Mucosa of rectum (tissue), 2 donors: ENCODE measurements at regions not wholly inside any gene's neighbourhood (a gene's known extent, or its start where the extent isn't known, plus 50 kb on each side); places are given as distances from the start of the nearest gene placed in this dataset.
"Not testable (repeated sequence)": the region's sequence is repeated elsewhere in the genome, so short reads cannot be mapped to it uniquely, and the experiment has no call there.

ENCODE experiments used
- H3K27ac ChIP-seq, 2 donors: one replicate each; pipeline ENCODE4 v1.7.0; 2013; ENCODE audit warnings: inconsistent platforms in 2 of 2, low read depth in 2 of 2, low read length in 2 of 2
- H3K27me3 ChIP-seq, 2 donors: one replicate each; pipeline ENCODE4 v1.7.0; 2013; ENCODE audit warnings: low read length in 2 of 2; ENCODE audit not compliant: control insufficient read depth in 2 of 2, insufficient read depth in 2 of 2
- H3K36me3 ChIP-seq, 2 donors: one replicate each; pipeline ENCODE4 v1.7.0; 2013; ENCODE audit warnings: low read length in 2 of 2; ENCODE audit not compliant: control insufficient read depth in 2 of 2, insufficient read depth in 2 of 2
- H3K4me1 ChIP-seq, 2 donors: one replicate each; pipeline ENCODE4 v1.7.0; 2013; ENCODE audit warnings: low read length in 2 of 2, mild to moderate bottlenecking in 1 of 2; ENCODE audit not compliant: control insufficient read depth in 2 of 2, insufficient read depth in 2 of 2
- H3K4me3 ChIP-seq, 2 donors: one replicate each; pipeline ENCODE4 v1.7.0; 2013; ENCODE audit warnings: low read length in 2 of 2
- H3K9ac ChIP-seq, 2 donors: one replicate each; pipeline ENCODE4 v1.7.0; 2013; ENCODE audit warnings: low read length in 2 of 2, low read depth in 1 of 2, mild to moderate bottlenecking in 1 of 2
- H3K9me3 ChIP-seq, 2 donors: one replicate each; pipeline ENCODE4 v1.7.0; 2013; ENCODE audit warnings: low read length in 2 of 2; ENCODE audit not compliant: control insufficient read depth in 2 of 2
- donor health status: healthy.
- donor health status: Normal muscosa, but diverticular disease.

DNA sequence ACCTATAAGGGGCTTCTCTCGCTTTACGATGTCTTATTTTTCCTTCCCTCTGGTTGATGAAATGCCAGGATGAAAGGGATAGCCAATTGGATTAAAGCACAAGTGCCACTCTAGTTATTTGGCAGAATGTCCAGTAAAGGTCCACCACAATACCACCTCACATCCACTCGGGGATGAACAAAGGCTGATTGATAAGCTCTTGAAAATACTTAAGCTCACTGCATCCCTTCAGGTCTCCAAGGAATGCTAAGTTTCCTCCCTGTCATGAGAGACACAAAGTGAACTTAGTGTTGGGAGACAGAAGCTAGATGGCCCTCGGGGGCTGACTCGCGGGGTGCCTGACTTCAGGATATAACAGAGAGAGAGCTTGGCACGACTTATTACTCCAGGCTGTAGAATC is 185.9 kb upstream of the ZNF644 start:
- not testable (repeated sequence) for H3K4me3 ChIP-seq, H3K4me1 ChIP-seq, H3K36me3 ChIP-seq, H3K9me3 ChIP-seq, H3K27ac ChIP-seq, H3K27me3 ChIP-seq, H3K9ac ChIP-seq

DNA sequence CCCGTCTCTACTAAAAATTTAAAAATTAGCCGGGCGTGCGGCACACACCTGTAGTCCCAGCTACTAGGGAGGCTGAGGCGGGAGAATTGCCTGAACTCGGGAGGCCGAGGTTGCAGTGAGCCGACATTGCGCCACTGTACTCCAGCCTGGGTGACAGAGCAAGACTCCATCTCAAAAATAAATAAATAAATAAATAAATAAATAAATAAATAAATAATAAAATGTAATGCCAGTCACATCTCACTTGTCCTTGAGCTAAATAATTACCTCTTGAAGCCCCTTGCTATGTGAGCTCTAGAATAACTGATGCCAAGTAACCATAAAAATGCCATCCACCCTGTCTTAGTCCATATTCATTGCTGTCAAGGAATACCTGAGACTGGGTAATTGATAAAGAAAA is 182.3 kb upstream of the ZNF644 start:
- H3K9ac ChIP-seq, H3K4me3 ChIP-seq, H3K4me1 ChIP-seq, H3K27ac ChIP-seq, H3K36me3 ChIP-seq, H3K9me3 ChIP-seq, H3K27me3 ChIP-seq: not testable (repeated sequence)

DNA sequence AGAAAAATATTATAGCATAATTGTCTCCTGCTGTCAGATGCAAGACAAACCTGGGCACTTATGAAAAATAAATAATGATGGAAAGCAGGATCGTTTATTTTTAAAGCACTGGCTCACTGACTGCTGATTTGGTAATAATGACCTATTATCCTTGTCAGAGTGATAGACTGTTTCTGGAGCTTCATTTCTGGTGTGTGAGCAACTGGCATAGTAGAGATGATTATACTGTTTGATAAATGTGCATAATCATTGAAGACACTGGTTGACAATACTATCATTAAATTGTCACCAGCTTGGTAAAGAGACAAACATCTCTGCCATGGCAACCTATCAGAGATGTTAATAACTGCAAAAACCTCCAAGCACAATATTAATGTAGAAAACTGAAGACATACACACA is 179.9 kb upstream of the ZNF644 start:
- Histone ChIP-seq H3K9ac (no peak overlapping the region), H3K4me1 (no peaks in the 10 kb centered on the region), H3K9me3 (no peaks in the 10 kb centered on the region), H3K27me3 (no peaks in the 10 kb centered on the region), H3K27ac (no peak overlapping the region), H3K4me3 (no peak overlapping the region), H3K36me3 (no peaks in the 10 kb centered on the region)

DNA sequence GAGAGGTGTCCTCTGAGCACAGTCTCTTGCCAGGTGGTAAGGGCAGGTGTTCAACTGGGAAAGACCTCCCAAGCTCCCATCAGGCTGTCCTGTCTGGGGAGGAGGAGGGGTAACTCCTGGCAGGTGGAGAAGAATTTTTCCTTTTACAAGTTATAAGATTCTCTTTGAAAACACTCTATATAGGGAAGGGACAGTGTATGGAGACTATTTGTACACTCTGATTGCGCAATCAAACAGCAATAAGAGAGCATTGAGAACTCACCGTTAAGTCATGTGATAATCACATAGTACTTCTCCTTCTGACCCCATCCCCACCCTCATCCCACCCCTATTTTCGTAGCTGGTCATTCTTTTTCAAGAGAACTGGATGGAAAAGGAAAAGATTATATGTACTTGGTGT is 179.3 kb upstream of the ZNF644 start:
- no peak overlapping the region for H3K27ac ChIP-seq
- H3K27me3 ChIP-seq = no peaks in the 10 kb centered on the region
- no peaks in the 10 kb centered on the region for H3K4me1 ChIP-seq
- H3K36me3 ChIP-seq = no peaks in the 10 kb centered on the region
- H3K9me3 ChIP-seq = no peaks in the 10 kb centered on the region
- H3K9ac ChIP-seq = no peak overlapping the region
- H3K4me3 ChIP-seq = no peak overlapping the region

DNA sequence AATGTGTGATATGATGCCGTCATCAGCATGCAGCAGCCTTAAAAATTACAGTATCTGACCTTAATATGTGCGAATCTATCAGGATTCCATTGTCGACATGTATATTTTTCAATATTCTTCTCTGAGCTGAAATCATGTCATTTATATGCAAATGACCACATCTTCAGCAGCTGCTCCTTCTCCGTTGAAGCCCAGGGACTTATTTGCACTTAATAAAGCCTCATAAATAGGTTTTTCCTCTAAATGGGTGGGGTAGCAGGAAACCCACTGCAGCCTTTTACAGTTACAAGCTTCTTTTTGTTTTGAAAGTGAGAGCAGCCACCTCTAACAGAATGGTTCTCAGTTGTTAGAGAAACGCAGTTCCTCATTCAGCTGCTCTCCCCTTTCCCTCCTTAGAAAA is 178.8 kb upstream of the ZNF644 start:
- no peaks in the 10 kb centered on the region for H3K27me3 ChIP-seq
- H3K36me3 ChIP-seq = no peaks in the 10 kb centered on the region
- H3K4me1 ChIP-seq = no peaks in the 10 kb centered on the region
- no peak overlapping the region for H3K9ac ChIP-seq
- H3K4me3 ChIP-seq = no peak overlapping the region
- H3K27ac ChIP-seq = no peak overlapping the region
- H3K9me3 ChIP-seq = no peaks in the 10 kb centered on the region

DNA sequence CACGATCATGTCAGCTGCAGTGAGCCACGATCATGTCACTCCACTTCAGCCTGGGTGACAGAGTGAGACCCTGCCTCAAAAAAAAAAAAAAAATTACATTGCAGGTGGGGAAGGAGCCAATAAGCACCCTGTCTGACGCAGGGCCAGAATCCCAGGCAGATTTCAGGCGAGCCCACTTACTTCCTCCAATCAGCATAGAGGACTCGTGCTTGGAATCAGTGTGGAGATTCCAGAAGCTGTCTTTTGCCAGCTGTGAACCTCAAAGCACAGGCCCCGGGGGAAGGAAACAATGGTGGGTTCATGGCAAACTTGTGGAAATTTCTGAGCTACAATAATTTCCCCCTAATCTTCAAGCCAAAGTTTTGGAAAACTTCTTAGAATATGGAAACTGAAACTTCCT is 178.2 kb upstream of the ZNF644 start:
- Histone ChIP-seq H3K9me3 (no peaks in the 10 kb centered on the region), H3K27me3 (no peaks in the 10 kb centered on the region), H3K4me1 (no peaks in the 10 kb centered on the region), H3K9ac (no peak overlapping the region), H3K4me3 (no peak overlapping the region), H3K36me3 (no peaks in the 10 kb centered on the region), H3K27ac (no peak overlapping the region)

DNA sequence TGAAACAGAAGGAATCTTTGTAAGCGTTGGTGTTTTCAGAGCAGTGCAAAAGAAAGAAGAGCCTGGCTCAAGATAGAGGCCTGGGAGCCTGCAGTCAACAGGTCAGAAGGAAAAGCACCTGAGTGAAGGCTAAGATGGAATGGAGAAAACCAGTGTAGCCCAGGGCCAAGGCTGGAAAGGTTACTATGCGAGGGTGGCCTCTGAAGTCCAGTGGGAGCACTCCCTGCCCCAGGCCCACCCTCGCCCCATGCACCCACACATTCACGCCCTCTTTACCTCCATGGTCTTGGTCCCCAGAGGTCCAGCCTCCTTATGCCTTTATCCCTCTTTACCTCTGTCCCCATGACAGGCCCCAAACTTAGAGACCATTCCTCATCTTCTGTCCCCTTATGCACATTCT is 169.2 kb upstream of the ZNF644 start:
- Histone ChIP-seq H3K36me3 (no peaks in the 10 kb centered on the region), H3K9ac (no peak overlapping the region), H3K4me3 (no peak overlapping the region), H3K27ac (no peak overlapping the region), H3K9me3 (no peaks in the 10 kb centered on the region), H3K27me3 (no peaks in the 10 kb centered on the region), H3K4me1 (no peaks in the 10 kb centered on the region)

DNA sequence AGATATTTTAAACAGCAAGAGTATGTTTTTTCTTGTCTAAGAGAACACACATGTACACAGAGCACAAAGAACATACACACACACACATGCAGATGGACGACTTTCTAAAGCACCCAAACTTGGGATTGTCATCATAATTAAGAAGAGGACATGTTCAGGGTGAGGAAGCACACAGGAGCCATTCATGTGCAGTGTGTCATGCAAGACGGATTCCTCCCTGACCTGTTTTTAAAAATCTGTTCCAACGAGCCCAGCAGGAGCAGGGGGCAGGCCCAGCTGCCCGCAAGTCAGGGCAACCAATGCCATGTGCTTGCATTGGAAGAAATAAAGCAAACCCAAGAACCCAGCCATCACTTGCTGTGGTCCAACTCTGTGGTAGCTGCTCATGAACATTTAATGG is 167.3 kb upstream of the ZNF644 start:
- Histone ChIP-seq H3K27me3 (no peaks in the 10 kb centered on the region), H3K27ac (no peak overlapping the region), H3K4me1 (no peaks in the 10 kb centered on the region), H3K4me3 (no peak overlapping the region), H3K9me3 (no peaks in the 10 kb centered on the region), H3K9ac (no peak overlapping the region), H3K36me3 (no peaks in the 10 kb centered on the region)

DNA sequence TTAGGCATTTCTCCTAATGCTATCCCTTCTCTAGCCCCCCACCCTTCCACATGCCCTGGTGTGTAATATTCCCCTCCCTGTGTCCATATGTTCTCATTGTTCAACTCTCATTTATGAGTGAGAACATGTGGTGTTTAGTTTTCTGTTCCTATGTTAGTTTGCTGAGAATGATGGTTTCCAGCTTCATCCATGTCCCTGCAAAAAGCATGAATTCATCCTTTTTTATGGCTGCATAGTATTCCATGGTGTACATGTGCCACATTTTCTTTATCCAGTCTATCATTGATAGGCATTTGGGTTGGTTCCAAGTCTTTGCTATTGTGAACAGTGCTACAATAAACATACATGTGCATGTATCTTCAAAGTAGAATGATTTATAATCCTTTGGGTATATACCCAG is 161.0 kb upstream of the ZNF644 start:
- not testable (repeated sequence) for H3K27me3 ChIP-seq, H3K36me3 ChIP-seq, H3K9me3 ChIP-seq, H3K4me1 ChIP-seq, H3K4me3 ChIP-seq, H3K9ac ChIP-seq, H3K27ac ChIP-seq

DNA sequence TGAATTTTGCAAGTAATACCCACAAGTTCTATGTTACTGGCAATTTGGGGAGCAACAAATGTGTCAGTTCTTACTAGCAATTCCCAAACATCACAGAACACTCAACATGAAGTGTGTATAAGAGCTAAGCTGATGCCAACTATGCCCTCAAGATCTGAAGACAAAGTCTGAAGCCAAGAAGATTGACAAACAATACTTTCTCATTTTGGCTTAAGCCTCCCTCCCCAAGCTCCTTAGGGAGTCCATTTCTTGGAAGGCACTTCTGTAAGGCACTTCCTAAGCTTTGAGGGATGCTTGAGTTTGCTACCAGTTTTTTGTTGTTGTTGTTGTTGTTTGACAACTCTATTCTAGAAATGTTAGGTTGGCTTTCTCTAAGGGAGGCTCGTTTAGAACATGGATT is 154.4 kb upstream of the ZNF644 start:
- Histone ChIP-seq H3K36me3 (no peaks in the 10 kb centered on the region), H3K4me1 (no peaks in the 10 kb centered on the region), H3K9me3 (no peaks in the 10 kb centered on the region), H3K9ac (no peak overlapping the region), H3K27ac (no peak overlapping the region), H3K27me3 (peaks cover 0 to 3% of the 10 kb centered on the region in 2 donors), H3K4me3 (no peak overlapping the region)

DNA sequence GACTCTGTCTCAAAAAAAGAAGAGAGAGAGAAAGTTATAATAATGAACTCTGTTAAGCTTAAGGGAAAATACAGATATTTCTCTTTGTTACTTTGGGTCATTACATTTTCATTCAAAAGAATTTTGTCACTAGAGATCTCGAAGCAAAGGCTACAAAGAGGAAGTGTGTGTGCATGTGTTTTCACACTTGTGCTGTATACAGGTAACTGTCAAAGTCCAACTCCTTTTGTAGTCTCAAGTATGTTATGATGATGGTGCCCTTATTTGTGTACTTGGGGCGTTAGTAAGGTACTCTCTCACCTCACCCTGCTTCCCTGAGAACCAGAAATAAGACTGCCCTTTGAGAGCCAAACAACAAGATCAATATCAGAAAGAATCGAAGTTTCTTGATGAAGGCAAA is 152.9 kb upstream of the ZNF644 start:
- Histone ChIP-seq H3K27me3 (peaks cover 0 to 3% of the 10 kb centered on the region in 2 donors), H3K9me3 (no peaks in the 10 kb centered on the region), H3K4me1 (no peaks in the 10 kb centered on the region)

More for the DNA sequence above, 152.9 kb upstream of the ZNF644 start:
- Histone ChIP-seq H3K27ac (no peak overlapping the region), H3K36me3 (no peaks in the 10 kb centered on the region), H3K4me3 (no peak overlapping the region), H3K9ac (no peak overlapping the region)
